Astrocyte (in vitro differentiated cells and primary cell): ENCODE measurements at regions not wholly inside any gene's neighbourhood (a gene's known extent, or its start where the extent isn't known, plus 50 kb on each side); places are given as distances from the start of the nearest gene placed in this dataset.

Experiments used
- CTCF ChIP-seq: IDR thresholded peaks from 2 replicates; pipeline ENCODE4 v1.5.1; 2011; ENCODE audit warnings: low read depth, mild to moderate bottlenecking, inconsistent platforms, low read length, moderate library complexity; ENCODE audit not compliant: insufficient read depth
- EZH2 ChIP-seq: IDR thresholded peaks from 2 replicates; pipeline ENCODE4 v1.6.1; 2012; ENCODE audit warnings: mild to moderate bottlenecking, low read length, inconsistent platforms; ENCODE audit not compliant: insufficient read depth

- TF ChIP-seq CTCF, result no peak
- no peak for TF ChIP-seq EZH2
These were observed 465.9 kb upstream of the TGFBR2 start for GRCh38 chr3:30140356-30141075.
